ENCODE measurements at regions not wholly inside any gene's neighbourhood (a gene's known extent, or its start where the extent isn't known, plus 50 kb on each side); places are given as distances from the start of the nearest gene placed in this dataset.

- TF ChIP-seq FOXP2 (optimal IDR thresholded peaks at IDR 0.05; ENCODE audit: borderline replicate concordance, extremely low read depth, extremely low read length, insufficient read depth) (no peak), POLR2AphosphoS5 (IDR thresholded peaks at IDR 0.05; ENCODE audit: low read depth, low read length) (no peak), SIN3A (IDR thresholded peaks at IDR 0.05; ENCODE audit: borderline replicate concordance, insufficient read depth, low read length) (no peak), TAF1 (IDR thresholded peaks at IDR 0.05; ENCODE audit: borderline replicate concordance, insufficient read depth, low read length) (no peak), REST (IDR thresholded peaks at IDR 0.05; ENCODE audit: insufficient read depth in 1 of 2, low read depth in 2 of 2, low read length in 2 of 2) (no peak)
These were observed 94.5 kb upstream of the MYCN start for GRCh38 chr2:15845737-15846405.

GRCh38 chr2:15846626-15847025, 93.7 kb upstream of the MYCN start:
- no peak for TF ChIP-seq REST (IDR thresholded peaks at IDR 0.05; ENCODE audit: insufficient read depth in 1 of 2, low read depth in 2 of 2, low read length in 2 of 2)
- TF ChIP-seq POLR2AphosphoS5 (IDR thresholded peaks at IDR 0.05; ENCODE audit: low read depth, low read length): no peak
- TF ChIP-seq FOXP2 (optimal IDR thresholded peaks at IDR 0.05; ENCODE audit: borderline replicate concordance, extremely low read depth, extremely low read length, insufficient read depth): no peak
- no peak for TF ChIP-seq SIN3A (IDR thresholded peaks at IDR 0.05; ENCODE audit: borderline replicate concordance, insufficient read depth, low read length)
- no peak for TF ChIP-seq TAF1 (IDR thresholded peaks at IDR 0.05; ENCODE audit: borderline replicate concordance, insufficient read depth, low read length)

- TF ChIP-seq POLR2AphosphoS5 (IDR thresholded peaks at IDR 0.05; ENCODE audit: low read depth, low read length) (no peak), SIN3A (IDR thresholded peaks at IDR 0.05; ENCODE audit: borderline replicate concordance, insufficient read depth, low read length) (no peak), TAF1 (IDR thresholded peaks at IDR 0.05; ENCODE audit: borderline replicate concordance, insufficient read depth, low read length) (no peak), REST (IDR thresholded peaks at IDR 0.05; ENCODE audit: insufficient read depth in 1 of 2, low read depth in 2 of 2, low read length in 2 of 2) (no peak), FOXP2 (optimal IDR thresholded peaks at IDR 0.05; ENCODE audit: borderline replicate concordance, extremely low read depth, extremely low read length, insufficient read depth) (no peak)
These were observed 89.8 kb upstream of the MYCN start for GRCh38 chr2:15850534-15850933.

- TF ChIP-seq REST (IDR thresholded peaks at IDR 0.05; ENCODE audit: insufficient read depth in 1 of 2, low read depth in 2 of 2, low read length in 2 of 2) (no peak), TAF1 (IDR thresholded peaks at IDR 0.05; ENCODE audit: borderline replicate concordance, insufficient read depth, low read length) (no peak), SIN3A (IDR thresholded peaks at IDR 0.05; ENCODE audit: borderline replicate concordance, insufficient read depth, low read length) (no peak), FOXP2 (optimal IDR thresholded peaks at IDR 0.05; ENCODE audit: borderline replicate concordance, extremely low read depth, extremely low read length, insufficient read depth) (no peak), POLR2AphosphoS5 (IDR thresholded peaks at IDR 0.05; ENCODE audit: low read depth, low read length) (no peak)
These were observed 89.2 kb upstream of the MYCN start for GRCh38 chr2:15851076-15851693.
